ENCODE measurements at regions not wholly inside any gene's neighbourhood (a gene's known extent, or its start where the extent isn't known, plus 50 kb on each side); places are given as distances from the start of the nearest gene placed in this dataset.

DNA sequence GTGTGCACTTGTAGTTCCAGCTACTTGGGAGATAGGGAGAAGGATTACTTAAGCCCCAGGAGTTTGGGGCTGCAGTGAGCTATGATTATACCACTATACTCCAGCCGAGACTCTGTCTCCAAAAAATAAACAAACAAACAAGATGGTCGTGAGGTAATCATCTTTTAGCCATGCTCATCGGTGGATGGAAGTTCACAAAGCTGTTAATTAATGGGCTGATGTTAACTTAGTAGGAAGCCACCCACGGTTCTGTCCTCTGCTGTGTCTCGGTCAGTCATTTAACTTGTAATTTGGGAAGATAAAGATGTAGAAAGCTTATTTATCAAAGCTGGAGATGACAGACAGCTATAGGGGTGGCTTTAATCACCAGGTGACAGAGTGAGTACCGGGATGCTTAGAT, 64.9 kb downstream of the ARHGEF18 start:
- TF ChIP-seq, protein P1, sequence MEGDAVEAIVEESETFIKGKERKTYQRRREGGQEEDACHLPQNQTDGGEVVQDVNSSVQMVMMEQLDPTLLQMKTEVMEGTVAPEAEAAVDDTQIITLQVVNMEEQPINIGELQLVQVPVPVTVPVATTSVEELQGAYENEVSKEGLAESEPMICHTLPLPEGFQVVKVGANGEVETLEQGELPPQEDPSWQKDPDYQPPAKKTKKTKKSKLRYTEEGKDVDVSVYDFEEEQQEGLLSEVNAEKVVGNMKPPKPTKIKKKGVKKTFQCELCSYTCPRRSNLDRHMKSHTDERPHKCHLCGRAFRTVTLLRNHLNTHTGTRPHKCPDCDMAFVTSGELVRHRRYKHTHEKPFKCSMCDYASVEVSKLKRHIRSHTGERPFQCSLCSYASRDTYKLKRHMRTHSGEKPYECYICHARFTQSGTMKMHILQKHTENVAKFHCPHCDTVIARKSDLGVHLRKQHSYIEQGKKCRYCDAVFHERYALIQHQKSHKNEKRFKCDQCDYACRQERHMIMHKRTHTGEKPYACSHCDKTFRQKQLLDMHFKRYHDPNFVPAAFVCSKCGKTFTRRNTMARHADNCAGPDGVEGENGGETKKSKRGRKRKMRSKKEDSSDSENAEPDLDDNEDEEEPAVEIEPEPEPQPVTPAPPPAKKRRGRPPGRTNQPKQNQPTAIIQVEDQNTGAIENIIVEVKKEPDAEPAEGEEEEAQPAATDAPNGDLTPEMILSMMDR (IDR thresholded peaks at IDR 0.05): no peak
- no peak for TF ChIP-seq POLR2A (IDR thresholded peaks at IDR 0.05)

All from esophagus squamous epithelium (tissue), 4 donors.